Suprapubic skin (tissue), 3 donors: ENCODE measurements at regions not wholly inside any gene's neighbourhood (a gene's known extent, or its start where the extent isn't known, plus 50 kb on each side); places are given as distances from the start of the nearest gene placed in this dataset.

Experiments
- CTCF ChIP-seq, 2 donors: fragments of 200-600 bp in 1 of 2; fragments of 450-650 bp in 1 of 2; sonication (generic) in 1 of 2; IDR thresholded peaks; one replicate each; pipeline ENCODE4 v1.5.1; 2016 to 2019; ENCODE audit warnings: antibody characterized with exemption in 2 of 2, mild to moderate bottlenecking in 1 of 2, moderate library complexity in 1 of 2
- POLR2AphosphoS5 ChIP-seq, 3 donors: sonication (generic); formaldehyde crosslinking; IDR thresholded peaks; one replicate each; pipeline ENCODE4 v1.6.1; 2017; ENCODE audit warnings: antibody characterized with exemption in 3 of 3

GRCh38 chr3:117234331-117234730 is 524.8 kb downstream of the TUSC7 start:
- no peak for TF ChIP-seq POLR2AphosphoS5 (IDR thresholded peaks at IDR 0.05)
- no peak for TF ChIP-seq CTCF (IDR thresholded peaks at IDR 0.05)
